Stromal cell of bone marrow (primary cell): ENCODE measurements at regions not wholly inside any gene's neighbourhood (a gene's known extent, or its start where the extent isn't known, plus 50 kb on each side); places are given as distances from the start of the nearest gene placed in this dataset.

Experiments used
- DNase-seq: peaks from one replicate; pipeline ENCODE4 v3.0.0-alpha.2; 2012; ENCODE audit warnings: low read depth

GRCh38 chr18:40558706-40559392, 1396.2 kb upstream of the PIK3C3 start:
- no peak for DNase-seq

- no peak for DNase-seq
These were observed 1399.1 kb upstream of the PIK3C3 start for GRCh38 chr18:40555914-40556313.

- DNase-seq = no peak
These were observed 1402.0 kb upstream of the PIK3C3 start for GRCh38 chr18:40553029-40553428.

- DNase-seq = no peak
These were observed 1408.2 kb upstream of the PIK3C3 start for GRCh38 chr18:40546875-40547274.

GRCh38 chr18:40534723-40535122, 1420.3 kb upstream of the PIK3C3 start:
- DNase-seq = no peak

GRCh38 chr18:40532046-40532445, 1423.0 kb upstream of the PIK3C3 start:
- DNase-seq = no peak

- DNase-seq = no peak
These were observed 1424.0 kb upstream of the PIK3C3 start for GRCh38 chr18:40531051-40531450.

- no peak for DNase-seq
These were observed 1425.6 kb upstream of the PIK3C3 start for GRCh38 chr18:40529478-40529877.

GRCh38 chr18:40524881-40525280, 1430.2 kb upstream of the PIK3C3 start:
- no peak for DNase-seq

GRCh38 chr18:40523287-40523686, 1431.7 kb upstream of the PIK3C3 start:
- DNase-seq = no peak

GRCh38 chr18:40501026-40501425, 1454.0 kb upstream of the PIK3C3 start:
- DNase-seq = no peak

- DNase-seq = no peak
These were observed 1460.4 kb upstream of the PIK3C3 start for GRCh38 chr18:40494603-40495002.

GRCh38 chr18:40493316-40493715, 1461.7 kb upstream of the PIK3C3 start:
- no peak for DNase-seq

GRCh38 chr18:40489301-40489700, 1465.7 kb upstream of the PIK3C3 start:
- no peak for DNase-seq

- DNase-seq = peak; percentile 21
These were observed 1469.7 kb upstream of the PIK3C3 start for GRCh38 chr18:40485318-40485717.

- DNase-seq = no peak
These were observed 1481.6 kb upstream of the PIK3C3 start for GRCh38 chr18:40473221-40474029.

- no peak for DNase-seq
These were observed 1484.3 kb upstream of the PIK3C3 start for GRCh38 chr18:40470723-40471122.

GRCh38 chr18:40469851-40470250, 1485.2 kb upstream of the PIK3C3 start:
- DNase-seq = no peak

- no peak for DNase-seq
These were observed 1485.7 kb upstream of the PIK3C3 start for GRCh38 chr18:40469316-40469715.

- no peak for DNase-seq
These were observed 1491.0 kb upstream of the PIK3C3 start for GRCh38 chr18:40464032-40464431.

GRCh38 chr18:40453903-40454302, 1501.1 kb upstream of the PIK3C3 start:
- no peak for DNase-seq

- no peak for DNase-seq
These were observed 1502.4 kb upstream of the PIK3C3 start for GRCh38 chr18:40452599-40452998.

- no peak for DNase-seq
These were observed 1504.3 kb upstream of the PIK3C3 start for GRCh38 chr18:40450751-40451150.

- no peak for DNase-seq
These were observed 1507.2 kb upstream of the PIK3C3 start for GRCh38 chr18:40447820-40448219.
